ENCODE measurements at regions not wholly inside any gene's neighbourhood (a gene's known extent, or its start where the extent isn't known, plus 50 kb on each side); places are given as distances from the start of the nearest gene placed in this dataset.
A peak's percentile ranks its signal among the peaks of the same experiment; 100 is the strongest.

GRCh38 chr12:67459578-67459977 lies 189.0 kb upstream of the DYRK2 start:
- Histone ChIP-seq H3K27ac (no peak overlapping the region), H3K4me3 (no peak overlapping the region), H3K4me1 (replicated peaks in 1 of 2) (peaks cover 4 to 10% of the 10 kb centered on the region in 2 donors)
- 63 to 100% (median 93%) methylated on average over 1 to 4 of the region's 4 CpGs; no CpG with 5 or more reads in 2 of the 10 experiments for WGBS, 10 experiments
- no peak for ATAC-seq (replicated peaks in 6 of 8)
- in situ Hi-C loops (cut with MboI; ENCODE audit: low pct_unique_long_range_greater_than_20kb in 2 of 9, low sequenced_read_pairs in 9 of 9, unreplicated experiment in 9 of 9), result loop anchor here in 1 of 9 experiments (25.0 kb wide), 1 partner anchor 178 kb away; the partner anchor contains the start of gene DYRK2

GRCh38 chr12:67460388-67460787 lies 188.2 kb upstream of the DYRK2 start:
- 68 to 100% (median 86%) methylated on average over 2 to 6 of the region's 6 CpGs; no CpG with 5 or more reads in 1 of the 10 experiments for WGBS, 10 experiments
- ATAC-seq (replicated peaks in 6 of 8), result no peak
- H3K4me3 ChIP-seq, result no peak overlapping the region
- in situ Hi-C loops (cut with MboI; ENCODE audit: low pct_unique_long_range_greater_than_20kb in 2 of 9, low sequenced_read_pairs in 9 of 9, unreplicated experiment in 9 of 9), result loop anchor here in 1 of 9 experiments (25.0 kb wide), 1 partner anchor 177 kb away; the partner anchor contains the start of gene DYRK2
- H3K27ac ChIP-seq, result no peak overlapping the region
- H3K4me1 ChIP-seq (replicated peaks in 1 of 2), result peaks cover 4 to 10% of the 10 kb centered on the region in 2 donors

GRCh38 chr12:67468549-67469245 lies 179.8 kb upstream of the DYRK2 start:
- in situ Hi-C loops (cut with MboI; ENCODE audit: low pct_unique_long_range_greater_than_20kb in 2 of 9, low sequenced_read_pairs in 9 of 9, unreplicated experiment in 9 of 9), result loop anchor here in 1 of 9 experiments (25.0 kb wide), 1 partner anchor 169 kb away; the partner anchor contains the start of gene DYRK2
- Histone ChIP-seq H3K4me3 (no peak overlapping the region), H3K27ac (no peak overlapping the region), H3K4me1 (replicated peaks in 1 of 2) (peaks cover 11 to 14% of the 10 kb centered on the region in 2 donors)
- ATAC-seq (replicated peaks in 6 of 8), result no peak
- 40 to 83% (median 60%) methylated on average over 1 of the region's 2 CpGs; no CpG with 5 or more reads in 7 of the 10 experiments for WGBS, 10 experiments

GRCh38 chr12:67469666-67470065 lies 178.9 kb upstream of the DYRK2 start:
- WGBS, 10 experiments, result 50 to 100% (median 67%) methylated on average over 1 to 2 of the region's 2 CpGs; no CpG with 5 or more reads in 6 of the 10 experiments
- H3K4me3 ChIP-seq, result no peak overlapping the region
- H3K27ac ChIP-seq, result no peak overlapping the region
- peaks cover 11 to 14% of the 10 kb centered on the region in 2 donors for H3K4me1 ChIP-seq (replicated peaks in 1 of 2)
- ATAC-seq (replicated peaks in 6 of 8), result peak in 5 of 8 experiments; percentile 80 to 90 (median 82)
- in situ Hi-C loops (cut with MboI; ENCODE audit: low pct_unique_long_range_greater_than_20kb in 2 of 9, low sequenced_read_pairs in 9 of 9, unreplicated experiment in 9 of 9), result loop anchor here in 1 of 9 experiments (25.0 kb wide), 1 partner anchor 168 kb away; the partner anchor contains the start of gene DYRK2

GRCh38 chr12:67471810-67472209 lies 176.7 kb upstream of the DYRK2 start:
- Histone ChIP-seq H3K4me1 (replicated peaks in 1 of 2) (peaks cover 11 to 14% of the 10 kb centered on the region in 2 donors), H3K4me3 (no peak overlapping the region), H3K27ac (no peak overlapping the region)
- 56 to 100% (median 71%) methylated on average over 1 to 2 of the region's 3 CpGs; no CpG with 5 or more reads in 6 of the 10 experiments for WGBS, 10 experiments
- in situ Hi-C loops (cut with MboI; ENCODE audit: low pct_unique_long_range_greater_than_20kb in 2 of 9, low sequenced_read_pairs in 9 of 9, unreplicated experiment in 9 of 9), result loop anchor here in 1 of 9 experiments (25.0 kb wide), 1 partner anchor 165 kb away; the partner anchor contains the start of gene DYRK2
- peak in 1 of 8 experiments; percentile 6 for ATAC-seq (replicated peaks in 6 of 8)

GRCh38 chr12:67472539-67472938 lies 176.0 kb upstream of the DYRK2 start:
- WGBS, 10 experiments, result 13 to 71% (median 40%) methylated on average over 1 of the region's 1 CpG; no CpG with 5 or more reads in 6 of the 10 experiments
- ATAC-seq (replicated peaks in 6 of 8), result peak in 7 of 8 experiments; percentile 28 to 95 (median 87)
- no peak overlapping the region for H3K4me3 ChIP-seq
- H3K4me1 ChIP-seq (replicated peaks in 1 of 2), result peaks cover 11 to 20% of the 10 kb centered on the region in 2 donors
- in situ Hi-C loops (cut with MboI; ENCODE audit: low pct_unique_long_range_greater_than_20kb in 2 of 9, low sequenced_read_pairs in 9 of 9, unreplicated experiment in 9 of 9), result loop anchor here in 1 of 9 experiments (25.0 kb wide), 1 partner anchor 165 kb away; the partner anchor contains the start of gene DYRK2
- H3K27ac ChIP-seq, result no peak overlapping the region

GRCh38 chr12:67474934-67475620 lies 173.5 kb upstream of the DYRK2 start:
- WGBS, 10 experiments, result 33 to 100% (median 92%) methylated on average over 1 to 3 of the region's 3 CpGs
- Histone ChIP-seq H3K4me3 (no peak overlapping the region), H3K27ac (no peak overlapping the region), H3K4me1 (replicated peaks in 1 of 2) (peaks cover 7 to 17% of the 10 kb centered on the region in 2 donors)
- no peak for ATAC-seq (replicated peaks in 6 of 8)
- in situ Hi-C loops (cut with MboI; ENCODE audit: low pct_unique_long_range_greater_than_20kb in 2 of 9, low sequenced_read_pairs in 9 of 9, unreplicated experiment in 9 of 9), result loop anchor here in 1 of 9 experiments (25.0 kb wide), 1 partner anchor 162 kb away; the partner anchor contains the start of gene DYRK2

GRCh38 chr12:67475725-67476124 lies 172.8 kb upstream of the DYRK2 start:
- H3K4me3 ChIP-seq, result no peak overlapping the region
- in situ Hi-C loops (cut with MboI; ENCODE audit: low pct_unique_long_range_greater_than_20kb in 2 of 9, low sequenced_read_pairs in 9 of 9, unreplicated experiment in 9 of 9), result no loop called here

GRCh38 chr12:67477681-67478265 lies 170.8 kb upstream of the DYRK2 start:
- no peak for ATAC-seq (replicated peaks in 6 of 8)
- WGBS, 10 experiments, result 39 to 89% (median 72%) methylated on average over 1 to 8 of the region's 8 CpGs
- in situ Hi-C loops (cut with MboI; ENCODE audit: low pct_unique_long_range_greater_than_20kb in 2 of 9, low sequenced_read_pairs in 9 of 9, unreplicated experiment in 9 of 9), result no loop called here
- H3K27ac ChIP-seq, result no peak overlapping the region
- H3K4me1 ChIP-seq (replicated peaks in 1 of 2), result peaks cover 11 to 20% of the 10 kb centered on the region in 2 donors
- H3K4me3 ChIP-seq, result no peak overlapping the region

More at GRCh38 chr12:67475725-67476124, 172.8 kb upstream of the DYRK2 start:
- 0 to 100% (median 52%) methylated on average over 1 to 2 of the region's 2 CpGs; no CpG with 5 or more reads in 1 of the 10 experiments for WGBS, 10 experiments
- H3K4me1 ChIP-seq (replicated peaks in 1 of 2), result peaks cover 7 to 17% of the 10 kb centered on the region in 2 donors
- H3K27ac ChIP-seq, result no peak overlapping the region
- no peak for ATAC-seq (replicated peaks in 6 of 8)

GRCh38 chr12:67482751-67483661 lies 165.5 kb upstream of the DYRK2 start:
- ATAC-seq (replicated peaks in 6 of 8), result peak; percentile 24 to 100 (median 99)

GRCh38 chr12:67483871-67484554 lies 164.5 kb upstream of the DYRK2 start:
- Histone ChIP-seq H3K27ac (peak overlapping the region in 1 of 2 donors; percentile 42), H3K4me3 (no peak overlapping the region), H3K4me1 (replicated peaks in 1 of 2) (peaks cover 20 to 26% of the 10 kb centered on the region in 2 donors)
- 20 to 100% (median 67%) methylated on average over 1 of the region's 3 CpGs; no CpG with 5 or more reads in 7 of the 10 experiments for WGBS, 10 experiments
- in situ Hi-C loops (cut with MboI; ENCODE audit: low pct_unique_long_range_greater_than_20kb in 2 of 9, low sequenced_read_pairs in 9 of 9, unreplicated experiment in 9 of 9), result no loop called here
- ATAC-seq (replicated peaks in 6 of 8), result peak in 3 of 8 experiments; percentile 7 to 84 (median 70)

More at GRCh38 chr12:67482751-67483661, 165.5 kb upstream of the DYRK2 start:
- in situ Hi-C loops (cut with MboI; ENCODE audit: low pct_unique_long_range_greater_than_20kb in 2 of 9, low sequenced_read_pairs in 9 of 9, unreplicated experiment in 9 of 9), result no loop called here
- Histone ChIP-seq H3K27ac (peak overlapping the region in 1 of 2 donors; percentile 42), H3K4me1 (replicated peaks in 1 of 2) (peaks cover 22 to 26% of the 10 kb centered on the region in 2 donors), H3K4me3 (no peak overlapping the region)
- WGBS, 10 experiments, result 29 to 60% (median 33%) methylated on average over 1 to 5 of the region's 6 CpGs; no CpG with 5 or more reads in 3 of the 10 experiments

All from motor neuron (in vitro differentiated cells).